GM18517 (cell line): ENCODE measurements at regions not wholly inside any gene's neighbourhood (a gene's known extent, or its start where the extent isn't known, plus 50 kb on each side); places are given as distances from the start of the nearest gene placed in this dataset.
"Not testable (repeated sequence)": the region's sequence is repeated elsewhere in the genome, so short reads cannot be mapped to it uniquely, and the experiment has no call there.

Source experiments
- ATAC-seq: cut with Tn5 transposase; IDR thresholded peaks from one replicate; pipeline ENCODE4 v1.9.1; 2021; ENCODE audit warnings: mild to moderate bottlenecking, moderate library complexity; ENCODE audit not compliant: unreplicated experiment

GRCh38 chr11:109668973-109669634 is 247.1 kb downstream of the C11orf87 start:
- ATAC-seq, result no peak

GRCh38 chr11:109677231-109677630 is 255.2 kb downstream of the C11orf87 start:
- ATAC-seq, result no peak

DNA sequence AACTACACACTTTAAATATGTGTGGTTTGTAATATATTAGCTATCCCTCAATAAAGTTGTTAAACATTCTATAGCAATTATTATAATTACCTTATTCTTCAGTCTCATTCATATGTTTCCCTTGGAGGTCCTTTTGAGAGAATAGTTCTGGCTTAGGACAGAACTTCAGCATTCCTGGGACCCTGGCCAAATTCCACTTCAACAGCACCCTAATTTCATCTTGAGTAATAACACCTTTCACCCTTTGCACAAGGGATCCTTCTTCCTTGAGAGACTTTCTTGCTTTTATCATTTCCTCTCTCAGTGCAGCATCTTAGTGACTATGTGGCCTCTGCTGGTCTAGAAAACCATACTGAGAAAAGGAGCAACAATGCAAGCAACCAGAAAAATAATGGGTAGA is 255.9 kb downstream of the C11orf87 start:
- ATAC-seq, result no peak

- ATAC-seq, result no peak
Observed at GRCh38 chr11:109680127-109680526, 258.1 kb downstream of the C11orf87 start.

- not testable (repeated sequence) for ATAC-seq
Observed at GRCh38 chr11:109682788-109683187, 260.8 kb downstream of the C11orf87 start.

- ATAC-seq, result no peak
Observed at GRCh38 chr11:109695696-109696095, 273.7 kb downstream of the C11orf87 start.

DNA sequence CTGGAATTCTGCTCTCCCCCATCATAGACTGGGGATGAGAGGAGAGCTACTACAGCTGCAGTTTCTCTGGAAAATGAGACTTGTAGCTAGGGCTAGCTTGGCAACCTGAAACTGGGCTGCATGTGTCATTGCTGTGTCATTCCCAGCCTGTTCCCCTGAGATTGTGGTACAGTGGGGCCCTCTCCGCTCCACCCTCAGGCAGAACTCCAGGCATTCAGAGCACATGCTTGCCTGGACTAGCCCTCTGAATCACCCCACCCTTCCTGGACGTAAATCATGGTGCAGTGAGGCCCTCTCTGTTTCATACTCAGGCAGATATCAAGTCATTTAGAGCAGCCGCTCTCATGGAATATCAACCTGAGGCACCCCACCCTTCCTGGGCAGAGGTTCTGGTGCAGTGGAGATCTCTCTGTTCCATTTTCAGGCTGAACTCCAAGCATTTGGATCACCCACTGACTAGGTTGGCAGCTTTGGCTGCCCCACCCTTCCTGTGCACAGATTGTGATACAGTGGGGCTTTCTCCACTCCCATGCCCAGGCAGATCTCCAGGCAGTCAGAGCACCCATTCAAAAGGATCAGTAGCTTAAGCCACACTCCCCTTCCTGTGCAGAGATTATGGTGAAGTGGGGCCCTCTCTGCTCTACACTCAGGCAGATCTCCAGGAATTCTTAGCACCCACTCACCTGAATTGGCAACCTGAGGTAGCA is 274.4 kb downstream of the C11orf87 start:
- ATAC-seq, result no peak

GRCh38 chr11:109697140-109697843 is 275.3 kb downstream of the C11orf87 start:
- peak; percentile 83 for ATAC-seq

GRCh38 chr11:109698237-109698636 is 276.2 kb downstream of the C11orf87 start:
- ATAC-seq, result no peak

DNA sequence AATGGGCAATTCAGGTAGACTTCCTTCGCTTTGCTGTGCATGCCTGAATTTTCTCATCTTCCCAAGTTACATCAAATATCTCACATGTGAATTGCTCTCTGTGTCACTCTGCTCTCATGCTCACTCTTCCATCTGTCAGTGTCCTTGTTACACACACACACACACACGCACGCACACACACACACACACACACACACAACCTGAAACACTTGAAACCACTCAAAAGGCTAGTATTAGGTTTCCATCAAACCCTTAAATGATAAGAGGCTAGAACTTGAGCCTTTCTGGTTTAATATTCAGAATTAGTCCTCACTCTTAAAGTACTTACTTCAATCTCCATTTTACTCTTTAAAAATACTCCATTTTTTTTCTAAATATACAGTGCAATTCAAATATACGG is 282.4 kb downstream of the C11orf87 start:
- no peak for ATAC-seq

- no peak for ATAC-seq
Observed at GRCh38 chr11:109706945-109707344, 285.0 kb downstream of the C11orf87 start.

- ATAC-seq, result no peak
Observed at GRCh38 chr11:109707411-109707810, 285.4 kb downstream of the C11orf87 start.

DNA sequence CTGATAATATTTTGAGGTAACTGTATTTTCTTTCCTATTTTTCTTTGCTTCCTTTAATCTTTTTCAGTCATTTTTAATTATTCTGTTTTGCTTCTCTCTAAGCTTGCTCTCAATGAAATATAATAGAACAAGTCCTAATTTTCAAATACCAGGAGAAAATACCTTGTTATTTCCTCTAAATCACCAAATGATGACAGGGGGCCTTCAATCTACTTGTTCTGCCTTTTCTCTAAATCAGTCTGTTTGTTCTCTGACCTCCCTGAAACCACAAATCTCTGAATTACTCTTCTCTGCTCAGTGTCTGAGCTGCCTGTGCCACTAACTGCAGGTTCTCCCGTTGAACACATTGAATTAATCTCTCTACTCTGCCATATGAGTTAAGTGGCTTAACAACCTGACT is 286.2 kb downstream of the C11orf87 start:
- ATAC-seq, result no peak

- not testable (repeated sequence) for ATAC-seq
Observed at GRCh38 chr11:109714444-109714843, 292.5 kb downstream of the C11orf87 start.

GRCh38 chr11:109715424-109715823 is 293.4 kb downstream of the C11orf87 start:
- ATAC-seq, result not testable (repeated sequence)

DNA sequence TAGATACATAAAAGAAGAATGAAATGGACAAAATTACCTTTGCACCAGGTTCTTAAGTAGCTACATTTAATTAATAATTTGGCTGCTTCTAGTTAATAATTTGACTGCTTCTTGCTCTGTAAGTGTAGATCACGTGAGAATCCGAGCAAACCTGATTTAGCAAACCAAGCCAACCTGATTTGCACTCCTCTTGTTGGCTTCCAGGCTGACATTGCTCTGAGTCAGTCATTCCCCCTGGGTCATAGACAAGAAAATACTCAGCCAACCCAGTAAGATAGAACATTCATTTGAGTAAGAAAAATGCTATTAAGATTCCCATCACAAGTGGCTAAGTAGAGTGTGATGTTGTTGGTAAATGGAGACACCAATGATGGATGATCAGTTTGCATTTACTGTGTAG is 304.1 kb downstream of the C11orf87 start:
- no peak for ATAC-seq

DNA sequence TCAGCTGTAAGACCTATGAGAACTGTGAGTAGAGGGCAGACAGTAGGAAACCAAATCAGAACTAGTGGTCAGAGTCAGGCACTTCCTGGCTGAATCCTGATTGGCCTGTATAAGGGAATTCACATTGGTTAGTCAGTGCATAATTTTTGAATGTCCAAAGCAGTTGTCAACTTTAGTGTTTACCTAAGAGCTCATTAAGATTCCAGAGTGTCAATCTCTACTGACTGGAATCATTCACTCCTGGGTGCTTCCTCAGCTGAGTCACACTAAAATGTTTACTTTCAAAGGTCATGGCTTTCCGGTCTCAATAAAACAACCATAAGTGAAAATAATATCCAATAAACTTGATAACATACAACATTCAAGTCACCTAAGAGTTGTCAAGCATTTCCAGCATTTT is 306.1 kb downstream of the C11orf87 start:
- no peak for ATAC-seq

DNA sequence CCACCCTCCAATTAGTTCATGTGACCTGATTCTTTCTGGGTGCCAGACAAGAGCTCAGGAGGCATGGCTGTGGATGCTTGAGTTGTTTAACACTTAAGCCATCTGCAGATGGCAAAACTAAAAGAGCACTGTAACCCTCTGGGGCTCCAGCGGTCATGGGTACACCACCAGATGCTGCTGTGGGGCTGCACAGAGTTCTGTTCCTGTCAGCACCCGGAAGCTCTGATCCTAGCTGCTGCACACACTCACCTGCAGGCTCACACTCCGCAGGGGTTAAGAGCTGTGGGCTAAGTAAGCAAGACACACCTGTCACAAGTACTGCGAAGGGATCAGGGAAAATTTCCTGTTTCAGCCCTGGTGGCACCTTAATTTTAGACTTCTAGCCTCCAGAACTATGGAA is 307.8 kb downstream of the C11orf87 start:
- no peak for ATAC-seq

DNA sequence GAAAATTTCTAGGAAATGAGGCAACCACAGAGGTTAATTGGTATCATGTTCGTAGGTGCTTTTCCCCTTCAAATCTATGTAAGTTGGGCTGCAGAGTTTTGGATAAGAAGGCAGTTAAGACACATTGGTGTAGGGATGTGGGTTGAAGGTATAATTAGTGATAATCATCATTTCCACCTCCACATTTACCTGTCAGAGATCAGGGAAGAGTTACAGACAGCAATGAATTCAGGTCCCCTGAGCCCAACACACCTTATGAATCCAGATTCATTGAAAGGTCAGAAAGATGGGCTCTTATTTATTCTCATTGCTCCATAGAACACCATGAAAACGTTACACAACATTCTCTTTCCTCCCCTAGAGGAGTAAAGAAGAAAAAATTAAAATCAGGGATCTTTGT is 308.7 kb downstream of the C11orf87 start:
- ATAC-seq, result no peak

GRCh38 chr11:109731451-109731850 is 309.5 kb downstream of the C11orf87 start:
- no peak for ATAC-seq

GRCh38 chr11:109733245-109733644 is 311.3 kb downstream of the C11orf87 start:
- no peak for ATAC-seq

- ATAC-seq, result no peak
Observed at GRCh38 chr11:109734566-109734965, 312.6 kb downstream of the C11orf87 start.
